IPS DF 6.9 (cell line): ENCODE measurements at regions not wholly inside any gene's neighbourhood (a gene's known extent, or its start where the extent isn't known, plus 50 kb on each side); places are given as distances from the start of the nearest gene placed in this dataset.

Source experiments
- DNase-seq: peaks from one replicate; pipeline ENCODE4 v3.0.0-alpha.2; 2013; ENCODE audit warnings: low read depth, low spot score
- H3K27ac ChIP-seq: one replicate; pipeline ENCODE4 v1.5.1; 2013; ENCODE audit warnings: low read length, control low read depth
- H3K27me3 ChIP-seq: 2 replicates; pipeline ENCODE4 v1.6.1; 2013; ENCODE audit warnings: mild to moderate bottlenecking, low read length; ENCODE audit not compliant: control insufficient read depth, insufficient read depth
- H3K36me3 ChIP-seq: 2 replicates; pipeline ENCODE4 v1.6.1; 2013; ENCODE audit warnings: low read length; ENCODE audit not compliant: control insufficient read depth, insufficient read depth
- H3K4me1 ChIP-seq: 2 replicates; pipeline ENCODE4 v1.6.1; 2013; ENCODE audit warnings: low read length; ENCODE audit not compliant: control insufficient read depth, insufficient read depth
- H3K4me3 ChIP-seq: 2 replicates; pipeline ENCODE4 v1.5.1; 2013; ENCODE audit warnings: mild to moderate bottlenecking, low read length
- H3K9me3 ChIP-seq: 2 replicates; pipeline ENCODE4 v1.6.1; 2013; ENCODE audit warnings: low read length, inconsistent platforms; ENCODE audit not compliant: control insufficient read depth, insufficient read depth
- WGBS: extraction: QIAGEN DNeasy Blood & Tissue Kit; methylation state at CpG from one replicate; pipeline ENCODE4 v1.1.7; 2013; ENCODE audit warnings: mixed read lengths, missing lambda C conversion rate; ENCODE audit not compliant: insufficient read length, insufficient coverage; 5-methylcytosine and 5-hydroxymethylcytosine counted together

DNA sequence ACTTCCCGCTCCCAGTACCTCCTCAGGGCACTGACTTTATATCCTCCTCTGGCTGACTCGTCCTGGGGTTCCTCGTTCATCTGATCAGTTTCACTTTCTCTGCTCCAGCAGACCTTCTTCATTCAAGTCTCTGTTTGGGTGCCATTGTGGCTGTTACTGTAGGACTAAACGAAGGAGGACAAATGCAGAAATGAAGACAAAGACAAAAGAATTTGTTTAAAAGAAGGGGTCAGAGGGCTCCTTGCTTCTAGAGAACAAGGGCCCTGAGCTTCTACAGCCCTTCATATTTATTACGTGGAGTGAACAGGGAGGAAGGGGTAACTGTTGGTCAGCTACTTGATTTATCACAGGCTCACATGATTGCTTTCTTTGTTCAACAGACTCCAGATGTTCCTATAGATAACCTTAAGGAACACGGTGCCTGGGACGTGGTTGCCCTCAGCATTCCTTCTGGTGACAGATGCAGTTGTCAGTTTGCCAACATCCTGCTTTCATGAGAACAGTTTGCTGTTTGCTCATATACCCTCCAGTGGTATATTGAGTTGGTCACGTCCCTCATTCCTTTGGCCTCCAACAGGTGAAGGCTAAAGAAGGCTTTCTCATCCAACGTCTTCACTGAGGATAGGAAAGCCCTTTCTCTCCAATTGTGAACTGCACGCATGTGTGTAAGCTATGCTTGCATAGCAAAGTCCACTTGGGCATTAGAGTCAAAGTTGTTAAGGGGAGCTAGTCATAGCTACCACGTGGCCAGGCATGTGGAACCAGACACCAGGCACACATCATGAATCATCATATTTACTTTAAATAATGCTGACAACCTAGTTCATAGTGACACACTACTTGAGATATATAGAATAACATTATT lies 69.1 kb upstream of the BTN3A2 start:
- Histone ChIP-seq H3K27ac (no peak overlapping the region), H3K4me1 (no peaks in the 10 kb centered on the region), H3K27me3 (no peaks in the 10 kb centered on the region), H3K9me3 (no peaks in the 10 kb centered on the region), H3K4me3 (no peak overlapping the region), H3K36me3 (no peaks in the 10 kb centered on the region)
- WGBS, result no CpG with 5 or more reads among the region's 11 CpGs
- no peak for DNase-seq

DNA sequence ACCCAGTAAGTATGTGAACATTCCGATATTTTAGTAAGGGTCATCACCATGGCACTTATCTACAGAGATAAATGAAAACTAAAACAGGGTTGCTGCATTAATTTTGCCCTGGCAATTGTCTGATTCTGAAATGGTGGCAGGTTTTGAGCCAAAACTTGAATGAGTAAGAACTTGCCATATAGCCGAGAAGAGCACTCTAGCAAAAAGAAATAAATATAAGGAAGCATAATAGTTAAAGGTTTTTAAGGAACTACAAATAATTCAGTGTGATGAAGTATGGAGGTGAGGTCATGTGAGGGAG lies 68.5 kb upstream of the BTN3A2 start:
- no peak overlapping the region for H3K4me3 ChIP-seq
- H3K4me1 ChIP-seq, result no peaks in the 10 kb centered on the region
- no peaks in the 10 kb centered on the region for H3K27me3 ChIP-seq
- DNase-seq, result no peak
- H3K36me3 ChIP-seq, result no peaks in the 10 kb centered on the region
- no CpG with 5 or more reads among the region's 2 CpGs for WGBS
- no peaks in the 10 kb centered on the region for H3K9me3 ChIP-seq
- no peak overlapping the region for H3K27ac ChIP-seq

DNA sequence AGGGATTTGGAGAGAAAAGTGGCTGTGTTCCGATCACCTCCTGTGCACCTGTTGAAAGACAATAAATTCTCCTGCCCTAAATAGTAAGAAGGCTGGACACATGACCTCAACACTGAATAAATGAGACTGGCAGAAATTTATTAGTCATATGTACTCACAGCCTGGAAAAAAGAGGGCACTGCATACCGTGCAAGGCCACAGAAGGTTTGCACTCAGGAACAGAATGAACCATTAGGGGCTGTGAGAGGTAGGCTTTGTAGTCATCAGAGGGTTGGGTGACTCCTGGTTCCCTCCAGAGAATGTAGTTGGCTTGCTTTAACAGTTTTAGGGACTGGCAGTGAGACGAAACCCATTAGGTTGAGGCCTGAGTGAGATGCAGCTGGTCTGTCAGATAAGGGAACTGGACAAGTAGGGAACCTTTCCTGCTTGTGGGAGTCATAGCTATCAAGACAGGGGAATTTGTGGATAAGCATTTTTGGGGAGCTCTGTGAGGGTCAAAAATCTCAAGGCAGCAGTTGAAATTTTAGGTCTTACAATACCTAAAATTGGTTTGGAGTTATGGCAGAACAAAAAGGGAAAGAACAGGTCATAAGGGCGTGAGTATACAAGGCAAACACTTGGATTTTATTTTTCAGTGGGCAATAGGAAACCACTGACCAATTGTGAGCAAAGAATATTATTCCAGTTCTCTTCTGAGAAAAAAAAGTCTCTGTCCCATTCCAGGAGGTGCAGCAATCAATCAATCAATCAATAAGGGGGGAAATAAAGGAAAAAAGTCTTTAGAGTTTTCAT lies 67.9 kb upstream of the BTN3A2 start:
- no peak overlapping the region for H3K27ac ChIP-seq
- no peaks in the 10 kb centered on the region for H3K27me3 ChIP-seq
- H3K4me1 ChIP-seq, result no peaks in the 10 kb centered on the region
- WGBS, result no CpG with 5 or more reads among the region's 4 CpGs
- H3K4me3 ChIP-seq, result no peak overlapping the region
- H3K36me3 ChIP-seq, result no peaks in the 10 kb centered on the region
- H3K9me3 ChIP-seq, result no peaks in the 10 kb centered on the region
- DNase-seq, result no peak

DNA sequence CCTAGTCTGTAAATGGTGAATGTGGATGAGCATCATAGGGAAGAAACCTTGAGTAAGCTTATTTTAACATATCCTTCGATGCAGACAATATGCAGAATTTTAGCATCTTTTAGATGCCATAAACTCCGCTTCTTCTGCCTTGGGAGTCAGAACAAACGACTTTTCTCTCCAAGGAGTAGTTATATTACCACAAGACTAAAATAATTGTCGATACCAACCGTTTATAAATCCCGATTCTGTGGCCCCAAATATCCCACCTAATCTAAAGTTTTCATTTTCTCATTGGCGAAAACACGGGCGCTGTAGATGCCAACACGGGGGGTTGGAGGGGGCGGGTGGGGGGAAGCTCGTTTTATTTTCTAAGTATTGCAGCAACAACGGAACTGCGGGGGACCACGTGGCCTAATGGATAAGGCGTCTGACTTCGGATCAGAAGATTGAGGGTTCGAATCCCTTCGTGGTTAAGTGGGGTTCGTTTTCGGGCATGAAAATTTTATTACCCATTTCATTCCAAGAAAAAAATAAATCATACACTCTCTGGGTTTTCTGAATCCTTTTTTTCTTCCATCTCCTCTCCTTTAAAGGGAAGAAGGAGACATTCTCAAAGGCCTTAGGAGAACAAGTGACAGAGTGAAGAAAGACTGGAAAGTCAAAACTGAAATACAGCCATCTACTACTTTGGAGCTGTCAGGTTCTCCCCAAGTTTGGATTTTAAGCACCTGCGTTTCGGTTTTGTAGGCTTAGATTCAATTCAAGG lies 65.5 kb upstream of the BTN3A2 start:
- Histone ChIP-seq H3K27ac (no peak overlapping the region), H3K4me1 (no peaks in the 10 kb centered on the region), H3K9me3 (no peaks in the 10 kb centered on the region), H3K36me3 (no peaks in the 10 kb centered on the region), H3K4me3 (peak overlapping the region; percentile 89; the same call in 1 of the 2 replicates), H3K27me3 (no peaks in the 10 kb centered on the region)
- no peak for DNase-seq
- no CpG with 5 or more reads among the region's 23 CpGs for WGBS

DNA sequence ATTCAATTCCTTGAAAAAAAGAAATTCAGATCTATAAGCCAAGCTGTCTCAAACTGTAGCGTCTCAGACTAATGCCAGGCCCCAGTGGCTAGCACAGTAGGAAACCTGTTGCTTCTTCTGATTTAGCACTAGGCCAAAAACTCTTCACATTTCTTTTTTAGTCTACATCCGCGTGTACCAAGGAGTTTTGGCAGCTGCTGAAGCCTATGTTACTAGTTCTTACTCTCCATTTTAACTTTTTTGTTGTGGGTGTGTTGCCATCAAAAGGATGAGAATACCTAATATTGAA lies 65.0 kb upstream of the BTN3A2 start:
- WGBS, result no CpG with 5 or more reads among the region's 3 CpGs
- Histone ChIP-seq H3K27ac (no peak overlapping the region), H3K4me1 (no peaks in the 10 kb centered on the region), H3K9me3 (no peaks in the 10 kb centered on the region), H3K27me3 (no peaks in the 10 kb centered on the region), H3K36me3 (no peaks in the 10 kb centered on the region), H3K4me3 (no peak overlapping the region)
- DNase-seq, result no peak

DNA sequence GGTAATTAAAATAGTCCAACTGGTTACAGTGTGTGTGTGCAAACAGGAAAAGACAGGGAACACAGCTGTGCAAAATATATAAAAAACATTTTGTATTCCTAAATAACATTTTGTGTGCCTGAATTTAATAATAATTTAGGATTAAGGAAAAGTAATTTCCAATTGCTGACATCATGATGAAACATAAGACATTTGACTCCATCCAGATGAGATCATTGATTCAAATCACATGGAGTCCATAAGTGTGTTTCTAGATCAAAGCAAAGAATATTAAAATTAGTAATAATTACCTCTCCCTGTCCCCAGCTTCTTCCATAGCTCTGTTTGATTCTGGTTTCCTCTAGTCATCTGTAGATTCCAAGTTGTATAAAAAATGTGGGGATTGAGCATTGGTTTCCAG lies 64.6 kb upstream of the BTN3A2 start:
- no peaks in the 10 kb centered on the region for H3K9me3 ChIP-seq
- no peaks in the 10 kb centered on the region for H3K4me1 ChIP-seq
- no peaks in the 10 kb centered on the region for H3K36me3 ChIP-seq
- no peaks in the 10 kb centered on the region for H3K27me3 ChIP-seq
- no peak for DNase-seq
- no peak overlapping the region for H3K27ac ChIP-seq
- H3K4me3 ChIP-seq, result no peak overlapping the region

DNA sequence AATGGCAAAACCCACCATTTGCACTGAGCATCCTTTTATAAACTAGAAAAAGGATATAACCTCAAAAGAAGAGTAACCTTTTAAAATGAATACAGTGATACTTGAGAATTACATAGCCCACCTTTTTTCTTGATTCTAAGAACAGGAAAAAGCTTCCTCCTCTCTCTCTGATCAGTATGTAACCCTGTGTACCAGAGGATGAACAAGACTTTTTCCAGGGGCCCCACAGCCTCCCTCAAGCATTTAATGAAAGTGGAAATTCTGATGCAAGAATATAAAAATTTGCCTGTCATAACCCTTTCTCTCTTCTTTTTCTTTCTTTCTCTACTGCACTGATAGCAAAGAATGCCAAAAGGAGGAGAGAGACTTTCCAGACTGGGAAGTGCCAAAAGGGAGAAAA lies 64.2 kb upstream of the BTN3A2 start:
- Histone ChIP-seq H3K4me1 (no peaks in the 10 kb centered on the region), H3K9me3 (no peaks in the 10 kb centered on the region), H3K27ac (no peak overlapping the region), H3K36me3 (no peaks in the 10 kb centered on the region), H3K4me3 (no peak overlapping the region), H3K27me3 (no peaks in the 10 kb centered on the region)
- DNase-seq, result no peak

DNA sequence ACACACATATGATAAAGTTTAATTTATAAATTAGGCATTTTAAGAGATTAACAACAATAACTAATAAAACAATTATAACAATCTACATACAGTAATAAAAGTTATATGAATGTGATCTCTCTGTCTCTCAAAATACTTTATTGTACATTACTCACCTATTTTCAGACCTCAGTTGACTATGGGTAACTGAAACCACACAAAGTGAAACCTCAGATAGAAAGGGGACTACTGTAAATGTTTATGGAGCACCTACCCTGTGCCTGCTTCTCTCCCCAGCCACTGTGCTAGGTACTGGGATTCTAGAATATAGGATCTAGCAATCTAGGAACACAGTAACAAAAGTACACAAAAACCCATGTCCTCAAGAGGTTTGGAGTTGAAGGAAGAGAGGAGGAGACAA lies 63.4 kb upstream of the BTN3A2 start:
- no peak for DNase-seq
- H3K27me3 ChIP-seq, result no peaks in the 10 kb centered on the region
- H3K4me3 ChIP-seq, result no peak overlapping the region
- H3K36me3 ChIP-seq, result no peaks in the 10 kb centered on the region
- no peak overlapping the region for H3K27ac ChIP-seq
- H3K9me3 ChIP-seq, result no peaks in the 10 kb centered on the region
- no peaks in the 10 kb centered on the region for H3K4me1 ChIP-seq

DNA sequence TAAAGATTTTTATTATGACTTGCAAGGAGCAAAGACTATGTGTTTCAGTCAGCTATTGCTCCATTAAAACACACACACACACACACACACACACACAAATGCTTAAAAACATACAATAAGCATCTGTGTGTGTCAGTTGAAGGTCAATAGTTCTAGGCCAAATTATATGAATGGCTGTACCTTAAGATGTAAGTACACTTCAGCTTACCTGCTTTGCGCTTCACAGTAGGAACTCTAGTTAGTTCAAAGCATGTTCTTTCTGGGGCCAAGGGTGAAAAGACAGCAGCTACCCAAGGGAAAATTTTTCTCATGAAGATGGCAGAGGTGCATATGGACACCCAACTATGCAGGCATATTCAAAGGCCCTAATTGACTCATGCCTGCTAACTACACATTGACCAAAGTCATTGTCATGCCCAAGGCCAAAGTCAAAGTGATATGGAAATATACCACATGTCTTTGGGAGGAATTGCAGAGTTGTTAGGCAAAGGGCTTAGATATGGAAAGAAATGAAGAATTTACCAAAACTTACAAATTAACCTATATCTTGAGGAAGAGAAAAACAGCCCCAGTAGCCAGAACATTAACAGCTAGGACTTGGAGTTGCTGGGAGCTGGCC lies 61.9 kb upstream of the BTN3A2 start:
- no peaks in the 10 kb centered on the region for H3K9me3 ChIP-seq
- H3K27ac ChIP-seq, result no peak overlapping the region
- H3K4me1 ChIP-seq, result no peaks in the 10 kb centered on the region
- no peak overlapping the region for H3K4me3 ChIP-seq
- no peaks in the 10 kb centered on the region for H3K27me3 ChIP-seq
- no peak for DNase-seq
- WGBS, result no CpG with 5 or more reads among the region's 1 CpG
- no peaks in the 10 kb centered on the region for H3K36me3 ChIP-seq

DNA sequence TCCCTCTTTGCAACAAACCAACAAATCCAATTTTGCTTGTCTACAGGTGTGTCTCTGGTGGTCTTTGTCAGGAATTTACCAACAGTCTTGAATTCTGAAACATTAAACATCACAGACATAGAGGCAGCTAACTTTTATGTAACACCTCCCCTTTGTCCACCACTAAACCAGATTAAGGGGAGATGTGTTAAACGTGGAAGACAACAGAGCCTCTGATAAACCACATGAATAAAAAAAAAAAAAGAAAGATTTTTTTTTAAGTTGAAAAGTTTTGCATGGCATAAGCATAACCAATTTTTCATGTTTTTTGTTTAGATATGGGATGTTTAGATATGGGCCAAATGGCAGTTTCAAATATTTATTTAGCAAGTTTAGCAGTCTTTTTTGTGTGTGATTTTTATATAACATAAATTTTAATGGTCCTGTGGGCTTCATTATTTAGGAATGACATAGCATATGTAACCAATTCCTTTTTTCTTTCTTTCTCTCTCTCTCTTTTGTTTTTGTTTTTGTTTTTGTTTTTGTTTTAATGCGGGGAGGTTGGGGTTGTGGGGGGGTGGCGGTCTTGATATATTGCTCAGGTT lies 60.7 kb upstream of the BTN3A2 start:
- Histone ChIP-seq H3K4me1 (no peaks in the 10 kb centered on the region), H3K4me3 (peak overlapping the region; percentile 41; the same call in 1 of the 2 replicates), H3K27me3 (no peaks in the 10 kb centered on the region), H3K9me3 (no peaks in the 10 kb centered on the region), H3K36me3 (no peaks in the 10 kb centered on the region), H3K27ac (no peak overlapping the region)
- no peak for DNase-seq
- WGBS, result no CpG with 5 or more reads among the region's 3 CpGs
